Stimulated activated CD8-positive, alpha-beta memory T cell treated with anti-CD3 and anti-CD28 coated beads, Interleukin-2, amount 100 ng/mL, for 48 hours (primary cell): ENCODE measurements at regions not wholly inside any gene's neighbourhood (a gene's known extent, or its start where the extent isn't known, plus 50 kb on each side); places are given as distances from the start of the nearest gene placed in this dataset.

Experiments used
- DNase-seq, 2 donors: peaks; one replicate each; pipeline ENCODE4 v3.0.0-alpha.2; 2020; ENCODE audit warnings: low read depth in 2 of 2

DNA sequence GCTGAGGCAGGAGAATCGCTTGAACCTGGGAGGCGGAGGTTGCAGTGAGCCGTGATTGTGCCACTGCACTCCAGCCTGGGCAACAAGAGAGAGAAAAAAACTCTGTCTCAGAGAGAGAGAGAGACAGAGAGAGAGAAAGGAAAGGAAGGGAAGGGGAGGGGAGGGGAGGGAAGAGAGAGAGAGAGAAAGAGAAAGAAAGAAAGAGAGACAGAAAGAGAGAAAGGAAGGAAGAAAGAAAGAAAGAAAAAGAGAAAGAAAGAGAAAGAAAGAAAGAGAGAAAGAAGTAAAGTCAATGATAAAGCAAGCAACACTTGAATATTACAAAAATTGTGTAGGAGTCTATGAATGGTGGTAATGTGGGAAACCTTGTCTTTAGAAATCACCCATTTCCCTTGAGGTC is 133.6 kb upstream of the MSX2 start:
- DNase-seq, result no peak

DNA sequence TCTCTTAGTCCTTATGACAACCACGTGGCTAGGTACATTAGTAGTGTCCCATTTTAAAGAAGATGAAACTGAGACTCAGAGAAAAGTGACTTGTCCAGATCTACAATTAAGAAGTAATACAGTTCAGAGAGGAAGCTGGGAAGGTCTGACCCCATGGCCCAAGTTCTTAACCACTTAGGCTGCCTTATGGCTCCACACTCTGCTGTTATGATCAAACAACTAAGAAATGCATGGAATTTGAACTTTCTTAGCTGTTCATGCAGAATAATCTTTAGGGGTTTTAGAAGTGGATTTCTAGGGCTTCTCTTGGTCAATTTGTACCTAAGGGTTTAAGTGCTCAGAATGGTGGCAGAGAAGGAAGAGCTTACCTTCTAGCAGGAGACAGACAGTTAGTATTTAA is 128.0 kb upstream of the MSX2 start:
- DNase-seq, result no peak

DNA sequence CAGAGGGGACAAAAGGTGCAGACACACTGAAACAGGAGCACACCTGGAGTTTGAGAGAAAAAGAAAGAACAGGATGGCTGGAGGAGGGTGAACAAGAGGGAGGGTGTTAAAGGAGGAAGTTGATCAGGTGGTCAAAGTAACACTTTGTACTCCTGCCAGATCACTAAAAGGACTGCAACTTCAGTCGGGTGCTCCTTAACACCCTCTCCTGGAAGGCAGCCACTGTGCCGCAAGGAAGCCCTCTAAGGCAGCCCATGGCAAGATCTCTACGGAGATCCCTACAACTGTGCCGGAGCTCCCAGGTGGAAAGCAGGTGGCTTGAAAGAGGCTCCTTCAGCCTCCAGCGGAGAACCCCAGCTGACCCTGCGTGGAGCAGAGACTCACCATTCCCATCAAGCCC is 124.4 kb upstream of the MSX2 start:
- DNase-seq, result no peak

DNA sequence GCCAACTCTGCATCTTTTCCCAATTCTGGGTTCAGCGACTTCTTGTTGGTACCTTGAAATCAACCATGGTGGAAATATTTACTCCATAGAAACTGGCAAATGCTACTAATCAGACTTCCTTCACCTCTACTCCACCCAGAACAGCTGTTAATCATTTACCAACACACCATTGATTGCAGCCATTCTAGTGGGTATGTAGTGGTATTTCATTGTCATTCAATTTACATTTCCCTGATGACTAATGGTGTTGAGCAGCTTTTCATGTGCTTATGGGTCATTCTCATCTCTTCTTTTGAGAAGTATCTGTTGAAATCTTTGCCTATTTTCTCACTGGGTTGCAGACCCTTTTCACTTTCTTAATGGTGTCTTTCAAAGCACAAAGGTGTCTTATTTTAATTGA is 122.4 kb upstream of the MSX2 start:
- DNase-seq, result no peak

DNA sequence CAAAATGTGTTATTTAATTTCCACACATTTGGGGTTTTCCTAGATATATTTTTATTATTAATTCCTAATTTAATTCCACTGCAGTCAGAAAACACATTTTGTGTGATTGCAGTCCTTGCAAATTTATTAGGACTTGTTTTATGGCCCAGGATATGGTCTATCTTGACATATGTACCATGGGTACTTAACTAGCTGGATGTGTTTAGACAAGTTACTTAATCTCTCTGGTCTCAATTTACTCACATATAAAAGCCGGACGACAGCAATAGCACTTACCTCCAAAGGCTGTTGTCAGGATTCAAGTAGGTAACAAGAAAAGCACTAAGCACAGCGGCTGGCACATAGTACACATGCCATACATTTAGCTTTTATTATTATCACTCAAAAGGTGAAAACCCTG is 118.2 kb upstream of the MSX2 start:
- DNase-seq, result no peak

DNA sequence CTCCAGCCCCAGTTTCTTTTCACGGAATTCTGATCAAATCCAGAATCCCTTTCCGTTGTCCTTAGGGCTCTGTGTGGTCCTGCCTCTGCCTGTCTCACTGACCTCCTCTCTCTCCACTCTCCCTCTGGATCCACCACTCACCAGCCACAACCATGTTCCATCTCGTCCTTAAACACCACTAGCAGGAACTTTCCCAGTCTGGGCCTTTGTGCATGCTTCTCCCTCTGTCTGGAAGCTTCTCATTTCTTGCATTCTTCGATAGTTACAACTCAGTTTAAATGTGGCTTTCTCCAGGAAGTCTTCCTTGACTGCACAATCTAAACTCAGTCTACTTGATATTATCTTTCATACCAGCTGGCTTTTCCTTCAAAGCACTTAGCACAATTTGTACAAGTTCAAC is 117.7 kb upstream of the MSX2 start:
- no peak for DNase-seq

DNA sequence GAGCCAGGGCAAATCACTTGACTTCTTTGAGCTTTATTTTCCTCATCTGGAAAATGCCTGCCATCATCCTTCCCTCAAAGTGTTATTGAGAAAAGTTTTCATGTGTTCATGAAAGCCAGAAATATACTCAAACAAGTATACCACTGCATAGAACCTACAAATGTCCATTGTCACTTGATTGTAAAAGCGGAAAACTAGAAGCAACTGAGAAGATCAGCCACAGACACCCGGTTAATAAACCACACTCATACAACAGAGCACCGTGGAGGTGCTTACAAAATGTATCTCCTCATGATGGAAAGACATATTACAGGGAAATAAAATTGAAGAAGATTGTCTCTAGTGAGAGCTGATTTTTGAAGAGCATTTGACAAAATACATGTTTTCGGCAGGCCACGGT is 117.2 kb upstream of the MSX2 start:
- DNase-seq, result no peak

DNA sequence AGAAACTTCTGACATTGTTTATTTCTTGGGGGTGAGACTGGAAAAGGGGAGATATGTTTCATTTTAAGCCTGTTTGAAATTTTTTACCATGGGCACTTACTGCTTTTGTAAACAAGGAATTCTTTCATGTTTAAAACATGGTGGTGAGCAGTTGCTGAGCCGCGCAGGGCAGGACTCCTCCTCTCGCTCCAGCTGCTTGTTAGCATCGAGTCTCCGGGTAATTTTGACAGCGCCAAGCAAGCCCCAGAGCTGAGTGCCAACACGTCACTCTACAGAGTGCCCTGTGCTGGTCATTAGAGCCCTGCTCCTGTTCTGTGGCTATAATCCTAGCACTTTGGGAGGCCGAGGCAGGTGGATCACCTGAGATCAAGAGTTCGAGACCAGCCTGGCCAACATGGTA is 116.5 kb upstream of the MSX2 start:
- no peak for DNase-seq

DNA sequence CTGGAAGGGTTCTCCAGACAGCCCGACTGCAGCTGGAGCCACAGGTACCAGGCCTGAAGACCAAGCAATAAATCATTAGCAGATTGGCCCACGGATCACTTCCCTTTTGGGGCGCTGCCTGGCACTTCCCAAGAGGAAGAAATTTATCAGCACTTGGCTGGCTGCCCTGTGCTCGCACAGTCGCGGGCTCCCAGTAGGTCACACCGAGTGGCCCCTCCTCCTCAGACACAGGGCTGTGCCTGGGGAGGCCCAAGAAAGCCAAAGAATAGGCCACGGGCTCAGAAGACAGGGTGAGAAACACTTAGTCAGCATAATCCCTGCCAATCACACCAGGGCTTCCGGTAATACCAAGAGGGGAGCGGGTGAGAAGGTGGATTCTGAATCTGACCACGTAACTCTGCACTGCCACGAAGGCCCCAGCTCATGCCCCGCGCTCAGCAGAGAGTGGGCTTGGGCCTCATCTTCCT is 115.7 kb upstream of the MSX2 start:
- DNase-seq, result no peak

DNA sequence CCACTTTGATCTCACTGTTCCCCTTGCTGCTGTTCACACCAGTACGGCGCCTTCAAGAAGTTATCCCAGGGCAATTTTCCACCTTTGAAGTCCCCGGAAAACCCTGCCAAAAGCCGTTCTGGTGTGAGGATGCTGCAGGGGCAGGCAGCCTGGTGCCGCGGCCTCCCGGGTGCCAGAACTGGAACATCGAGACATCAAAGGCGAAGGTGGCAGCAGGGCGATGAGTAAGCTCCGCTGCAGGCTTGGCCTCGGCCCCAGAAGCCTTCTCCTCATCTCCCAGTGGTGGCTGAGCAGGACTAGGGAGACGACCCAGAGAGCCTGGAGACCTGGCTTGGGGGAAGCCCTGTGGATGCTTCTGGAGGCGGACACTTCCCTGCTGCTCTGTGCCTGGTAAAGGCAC is 115.3 kb upstream of the MSX2 start:
- no peak for DNase-seq

DNA sequence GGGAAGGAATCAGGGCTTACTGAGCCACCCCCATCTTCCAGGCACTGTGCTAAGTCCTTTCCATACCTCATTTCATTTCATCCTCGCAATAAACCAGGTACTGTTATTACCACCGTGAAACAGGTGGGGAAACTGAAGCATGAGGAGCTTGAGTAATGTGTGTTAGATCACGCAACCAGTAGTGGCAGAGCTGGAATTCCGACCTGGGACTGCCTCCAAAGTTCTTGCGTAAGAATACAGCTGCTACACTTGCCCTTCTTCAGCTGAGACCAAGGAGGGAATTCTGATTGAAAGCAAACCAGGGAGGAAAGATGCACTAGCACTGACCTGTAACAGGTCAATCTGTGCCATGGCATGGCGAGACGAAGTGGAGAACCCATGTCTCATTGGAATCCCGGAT is 113.4 kb upstream of the MSX2 start:
- DNase-seq, result no peak

DNA sequence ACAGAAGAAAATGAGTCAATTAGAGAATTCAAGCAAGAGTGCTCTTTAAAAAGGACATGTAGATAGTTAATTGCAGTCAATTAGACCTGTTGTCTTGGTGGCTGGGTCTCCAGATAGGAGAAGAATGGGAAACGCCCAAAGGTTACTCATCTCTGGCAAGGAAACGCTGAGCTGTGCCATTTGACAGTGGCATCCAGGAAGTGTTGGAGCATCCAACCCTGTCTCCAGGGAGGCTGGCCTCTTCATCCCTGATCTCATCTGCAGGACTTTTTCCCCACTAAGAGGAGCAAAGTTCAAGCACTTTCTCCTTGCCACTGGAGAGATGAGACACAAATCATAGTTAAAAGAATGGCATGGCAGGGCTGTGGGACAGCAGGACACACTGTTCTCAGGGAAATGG is 111.7 kb upstream of the MSX2 start:
- no peak for DNase-seq

DNA sequence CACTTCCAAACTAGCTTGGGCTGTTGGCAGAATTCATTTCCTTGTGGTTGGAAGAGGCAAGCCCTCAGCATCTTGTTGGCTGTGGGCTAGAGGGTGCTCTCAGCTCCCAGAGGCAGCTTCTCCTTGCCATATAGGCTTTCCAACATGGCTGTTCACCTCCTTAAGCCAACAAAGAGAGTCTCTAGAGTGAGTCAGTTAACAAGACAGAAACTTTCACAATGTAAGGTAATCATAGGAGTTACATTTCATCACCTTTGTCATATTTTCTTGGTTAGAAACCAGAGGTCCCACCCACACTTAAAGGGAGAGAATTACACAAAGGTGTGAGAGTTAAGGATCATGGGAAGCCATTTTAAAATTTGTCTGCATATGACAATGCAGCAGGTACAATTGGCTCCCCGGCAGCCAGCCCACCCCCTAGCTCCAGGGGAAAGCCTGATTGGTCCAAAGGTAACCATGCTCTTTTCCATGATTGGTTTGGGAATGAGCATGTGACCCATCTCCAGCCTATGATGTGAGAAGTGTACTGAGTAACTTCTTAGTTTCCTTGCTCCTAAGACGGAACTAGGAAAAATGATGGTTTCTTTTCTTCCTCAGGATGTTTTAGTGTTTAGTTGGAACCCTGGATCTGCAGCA is 109.8 kb upstream of the MSX2 start:
- DNase-seq, result no peak

DNA sequence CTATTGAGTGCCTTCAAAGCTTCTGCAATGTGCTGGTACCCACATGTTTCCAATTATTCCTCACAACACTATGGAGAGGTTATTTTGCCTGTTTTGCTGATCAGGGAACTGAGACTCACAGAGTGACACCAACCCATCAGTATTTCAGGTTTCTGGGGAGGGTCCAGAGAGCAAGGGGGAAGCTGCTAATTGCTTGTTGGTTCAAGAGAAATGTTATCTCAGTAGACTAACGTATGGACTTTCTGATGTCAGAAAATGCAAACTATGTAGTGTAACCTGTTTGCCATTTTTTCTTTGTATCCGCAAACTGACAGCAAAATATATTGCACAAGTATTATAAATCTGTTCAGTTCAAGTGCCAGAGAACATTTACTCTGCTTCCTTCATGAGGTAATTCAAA is 108.3 kb upstream of the MSX2 start:
- no peak for DNase-seq

DNA sequence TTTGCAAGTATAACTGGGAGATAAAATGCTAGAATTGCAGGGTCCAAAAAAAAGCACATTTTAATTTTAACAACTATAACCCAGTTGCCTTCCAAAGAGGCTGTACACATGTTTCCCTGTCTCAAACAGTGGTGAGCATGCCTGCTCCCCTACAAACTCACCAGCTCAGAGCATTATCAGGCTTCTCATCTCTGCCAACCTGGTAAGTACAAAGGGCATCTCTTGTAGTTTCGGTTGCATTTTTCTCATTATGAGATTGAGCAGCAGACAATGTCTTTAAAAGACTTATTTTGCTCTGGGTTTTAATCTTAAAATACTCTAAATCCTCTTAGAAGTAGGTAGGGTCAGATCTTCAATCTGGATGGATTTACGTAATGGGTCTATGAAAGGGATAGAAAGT is 107.1 kb upstream of the MSX2 start:
- DNase-seq, result no peak

DNA sequence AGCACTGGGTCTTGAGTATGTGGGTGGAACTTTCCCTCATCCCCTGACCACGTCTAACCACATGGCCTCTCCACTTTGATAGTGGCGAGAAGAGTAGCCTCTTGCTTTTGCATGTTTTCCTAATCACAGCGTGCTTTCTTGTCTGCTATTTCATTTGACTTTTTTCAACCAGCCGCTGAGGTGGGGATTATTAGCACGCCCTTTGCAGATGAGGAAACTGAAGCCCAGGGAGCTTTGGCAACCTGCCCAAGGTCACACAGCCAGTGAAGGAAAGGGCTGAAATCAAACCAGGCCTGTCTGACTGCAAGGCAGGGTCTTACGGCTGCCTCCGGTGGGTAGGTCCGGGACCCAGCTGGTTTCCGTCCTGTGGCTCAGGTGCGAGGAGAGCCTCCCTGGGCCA is 106.5 kb upstream of the MSX2 start:
- DNase-seq, result no peak

DNA sequence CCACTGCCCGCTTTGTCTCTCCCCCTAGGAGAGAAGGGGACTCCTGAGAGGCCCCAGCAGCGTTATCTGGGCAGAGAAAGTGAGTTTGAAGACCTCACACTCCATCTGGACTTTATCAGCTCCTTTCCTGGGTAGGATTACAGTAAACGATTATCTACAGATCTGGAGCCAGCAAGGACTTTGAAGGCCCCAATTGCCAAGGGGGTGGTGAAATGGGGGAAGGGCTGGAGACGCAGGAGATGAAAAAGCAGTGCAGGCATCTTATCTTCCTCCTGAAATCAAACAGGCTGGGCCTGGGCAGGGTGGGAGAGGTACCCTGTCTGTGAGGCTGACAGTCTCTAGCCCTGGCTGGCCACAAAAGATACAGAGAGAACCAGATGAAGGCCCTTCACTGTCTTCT is 105.8 kb upstream of the MSX2 start:
- no peak for DNase-seq

DNA sequence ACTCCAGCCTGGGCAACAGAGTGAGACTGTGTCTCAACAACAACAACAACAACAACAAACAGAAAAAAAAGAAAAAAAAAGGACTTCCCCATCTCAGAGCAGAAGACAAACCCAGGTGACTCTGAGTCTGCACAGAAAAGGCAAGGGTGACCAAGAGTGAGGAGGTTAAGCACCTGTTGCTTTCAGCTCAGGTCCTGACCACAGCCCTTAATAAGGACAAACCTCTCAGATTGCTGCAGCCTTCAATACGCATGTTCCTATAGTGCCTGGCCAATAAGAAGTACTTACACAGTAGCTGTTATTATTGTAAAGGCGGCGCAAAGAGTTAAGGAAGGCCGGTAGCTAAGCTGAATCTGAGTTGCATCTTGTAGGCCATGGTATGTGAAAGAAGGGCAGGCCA is 102.3 kb upstream of the MSX2 start:
- no peak for DNase-seq

DNA sequence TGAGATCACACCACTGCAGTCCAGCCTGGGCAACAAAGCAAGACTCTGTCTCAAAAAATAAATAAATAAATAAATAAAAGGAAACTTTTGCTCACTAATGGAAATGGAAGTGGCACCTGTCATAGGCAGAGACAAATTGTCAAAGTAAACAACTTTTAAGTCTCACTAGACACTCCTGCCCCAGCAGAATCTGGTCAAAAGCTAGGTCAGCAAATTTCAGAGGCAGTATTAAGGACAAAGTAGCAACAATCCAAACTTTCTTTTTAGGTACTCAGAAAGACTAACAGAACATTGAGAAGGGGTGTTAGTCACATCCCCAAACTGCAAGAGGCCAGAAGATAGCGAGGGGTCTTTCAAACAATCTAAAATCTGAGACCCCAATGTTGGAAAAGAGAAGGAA is 101.4 kb upstream of the MSX2 start:
- no peak for DNase-seq

DNA sequence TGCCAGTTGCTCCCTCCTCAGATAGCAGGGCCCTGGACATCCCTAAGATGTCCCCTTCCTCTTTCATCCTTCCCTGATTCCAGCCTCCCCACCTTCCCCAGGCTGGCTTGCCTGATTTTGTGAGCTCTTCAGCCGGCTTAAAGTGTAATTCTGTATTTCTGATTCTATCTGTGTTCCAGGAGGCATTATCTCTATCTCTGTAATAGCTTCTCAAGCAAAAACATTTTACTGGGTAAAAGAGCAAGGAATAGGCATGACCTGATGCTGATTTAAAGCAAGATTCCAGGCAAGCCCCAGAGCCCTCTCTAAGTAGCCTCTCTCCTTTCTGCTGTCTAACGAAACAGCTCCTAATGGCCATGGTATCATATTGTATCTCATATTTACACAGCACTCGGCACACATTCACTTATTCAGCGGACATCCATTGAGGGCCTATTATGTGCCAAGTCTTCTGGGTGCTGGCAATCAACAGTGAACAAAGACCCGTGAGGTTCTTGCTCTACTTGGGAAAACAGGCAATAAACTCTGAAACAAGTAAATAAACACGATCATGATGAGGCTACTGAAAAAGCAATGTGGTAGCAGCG is 100.9 kb upstream of the MSX2 start:
- DNase-seq, result no peak

DNA sequence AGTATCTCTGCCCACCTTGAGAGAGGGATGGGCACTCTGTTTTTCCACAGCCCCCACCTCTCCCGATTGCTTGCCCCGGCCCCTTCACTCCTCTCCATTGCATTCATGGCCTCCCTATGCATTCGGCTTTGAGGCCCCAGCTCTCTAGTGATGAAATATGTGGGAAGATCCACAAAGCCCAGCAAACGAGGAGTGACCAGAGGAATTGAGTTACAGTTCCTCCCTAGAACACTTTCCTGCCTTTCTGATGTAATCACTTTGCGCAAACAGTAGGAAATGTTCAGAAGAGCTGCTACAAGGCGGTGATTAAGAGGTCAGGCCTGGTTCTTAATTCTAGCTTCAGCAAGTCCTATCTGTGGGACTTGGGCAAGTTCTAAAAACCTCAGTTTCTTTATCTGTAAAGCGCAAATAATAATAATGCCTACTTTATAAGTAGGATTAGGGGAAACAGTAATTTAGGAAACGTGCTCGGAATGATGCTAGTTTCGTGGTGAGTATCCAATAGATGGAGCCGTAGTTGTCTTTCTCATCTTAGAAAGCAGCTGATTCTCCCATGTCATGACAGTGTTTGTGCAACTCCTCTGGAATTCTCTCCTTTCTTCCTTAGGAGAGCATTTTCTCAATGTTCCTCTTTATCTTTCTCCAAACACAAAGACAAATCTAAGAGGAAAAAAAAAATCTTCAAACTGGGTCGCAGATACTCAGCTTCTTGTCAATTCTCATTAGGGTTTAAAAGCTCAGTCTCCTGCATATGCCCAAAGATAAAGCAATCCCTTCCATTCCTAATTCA is 99.5 kb upstream of the MSX2 start:
- DNase-seq, result no peak

DNA sequence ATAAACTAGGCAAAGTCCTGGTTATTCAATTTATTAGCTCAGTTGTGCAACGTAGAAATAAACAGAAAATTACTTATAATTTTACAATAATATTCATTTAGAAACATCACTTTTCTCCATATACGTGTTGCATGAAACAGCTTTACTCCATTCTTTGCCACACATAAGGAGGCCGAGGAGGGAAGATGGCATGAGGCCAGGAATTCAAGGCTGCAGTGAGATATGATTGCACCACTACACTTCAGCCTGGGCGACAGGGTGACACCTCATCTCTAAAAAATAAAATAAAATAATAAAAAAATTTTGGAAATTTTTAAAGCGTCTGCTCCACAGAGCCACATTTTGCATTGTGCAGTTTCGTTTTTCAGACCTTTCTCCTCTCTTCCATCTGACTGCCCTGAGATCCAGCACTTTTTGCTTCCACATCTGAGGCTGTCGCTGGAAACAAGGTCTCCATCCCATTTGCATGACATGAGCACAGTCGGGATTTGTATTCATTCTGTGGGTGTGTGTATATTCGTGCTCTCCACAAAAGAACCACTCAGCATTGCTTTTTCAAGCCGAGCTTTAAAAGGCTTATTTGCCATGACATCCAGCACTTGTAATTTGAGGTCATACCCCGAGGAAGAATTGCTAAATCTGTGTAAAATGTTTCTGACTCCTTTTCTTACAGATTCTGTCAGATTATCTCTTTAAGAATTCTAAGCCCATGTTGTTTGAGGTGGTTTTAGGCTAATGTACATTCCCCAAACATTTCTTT is 98.6 kb upstream of the MSX2 start:
- DNase-seq, result no peak
